Osteocyte (in vitro differentiated cells): ENCODE measurements at regions not wholly inside any gene's neighbourhood (a gene's known extent, or its start where the extent isn't known, plus 50 kb on each side); places are given as distances from the start of the nearest gene placed in this dataset.
A peak's percentile ranks its signal among the peaks of the same experiment; 100 is the strongest.
"Not testable (repeated sequence)": the region's sequence is repeated elsewhere in the genome, so short reads cannot be mapped to it uniquely, and the experiment has no call there.

Experiments
- DNase-seq: peaks from one replicate; pipeline ENCODE4 v3.0.0; 2021; ENCODE audit warnings: mixed read lengths; ENCODE audit not compliant: unreplicated experiment; ENCODE audit errors: extremely low spot score
- H3K27ac Mint-ChIP-seq: one replicate; pipeline ENCODE4 v1.8.0; 2021; ENCODE audit warnings: mild to moderate bottlenecking, mixed read lengths; ENCODE audit not compliant: unreplicated experiment
- H3K27me3 Mint-ChIP-seq: one replicate; pipeline ENCODE4 v1.8.0; 2021; ENCODE audit warnings: mixed read lengths; ENCODE audit not compliant: unreplicated experiment
- H3K36me3 Mint-ChIP-seq: one replicate; pipeline ENCODE4 v1.8.0; 2021; ENCODE audit warnings: mixed read lengths; ENCODE audit not compliant: unreplicated experiment
- H3K4me1 Mint-ChIP-seq: one replicate; pipeline ENCODE4 v1.8.0; 2021; ENCODE audit warnings: mixed read lengths; ENCODE audit not compliant: unreplicated experiment
- H3K4me3 Mint-ChIP-seq: one replicate; pipeline ENCODE4 v1.8.0; 2021; ENCODE audit warnings: mild to moderate bottlenecking, moderate library complexity, mixed read lengths; ENCODE audit not compliant: unreplicated experiment
- H3K9me3 Mint-ChIP-seq: one replicate; pipeline ENCODE4 v1.8.0; 2021; ENCODE audit warnings: mixed read lengths; ENCODE audit not compliant: unreplicated experiment
- CTCF ChIP-seq: fragments of 200-600 bp; sonication (generic); IDR thresholded peaks from 2 replicates; pipeline ENCODE4 v1.5.0; 2021; ENCODE audit warnings: antibody characterized with exemption, mild to moderate bottlenecking, moderate library complexity

GRCh38 chr11:106540001-106540400 is 462.5 kb downstream of the AASDHPPT start:
- TF ChIP-seq CTCF, result no peak
- H3K27me3 Mint-ChIP-seq, result peaks cover 2% of the 10 kb centered on the region
- no peak for DNase-seq
- H3K9me3 Mint-ChIP-seq, result no peaks in the 10 kb centered on the region
- H3K36me3 Mint-ChIP-seq, result no peaks in the 10 kb centered on the region
- no peaks in the 10 kb centered on the region for H3K4me1 Mint-ChIP-seq
- H3K27ac Mint-ChIP-seq, result no peak overlapping the region
- no peak overlapping the region for H3K4me3 Mint-ChIP-seq

- no peak for DNase-seq
- no peaks in the 10 kb centered on the region for H3K4me1 Mint-ChIP-seq
- H3K9me3 Mint-ChIP-seq, result no peaks in the 10 kb centered on the region
- no peak overlapping the region for H3K4me3 Mint-ChIP-seq
- TF ChIP-seq CTCF, result no peak
- H3K27me3 Mint-ChIP-seq, result peaks cover 6% of the 10 kb centered on the region
- H3K36me3 Mint-ChIP-seq, result no peaks in the 10 kb centered on the region
- no peak overlapping the region for H3K27ac Mint-ChIP-seq
These were observed 469.9 kb downstream of the GUCY1A2 start for GRCh38 chr11:106548406-106548805.

DNA sequence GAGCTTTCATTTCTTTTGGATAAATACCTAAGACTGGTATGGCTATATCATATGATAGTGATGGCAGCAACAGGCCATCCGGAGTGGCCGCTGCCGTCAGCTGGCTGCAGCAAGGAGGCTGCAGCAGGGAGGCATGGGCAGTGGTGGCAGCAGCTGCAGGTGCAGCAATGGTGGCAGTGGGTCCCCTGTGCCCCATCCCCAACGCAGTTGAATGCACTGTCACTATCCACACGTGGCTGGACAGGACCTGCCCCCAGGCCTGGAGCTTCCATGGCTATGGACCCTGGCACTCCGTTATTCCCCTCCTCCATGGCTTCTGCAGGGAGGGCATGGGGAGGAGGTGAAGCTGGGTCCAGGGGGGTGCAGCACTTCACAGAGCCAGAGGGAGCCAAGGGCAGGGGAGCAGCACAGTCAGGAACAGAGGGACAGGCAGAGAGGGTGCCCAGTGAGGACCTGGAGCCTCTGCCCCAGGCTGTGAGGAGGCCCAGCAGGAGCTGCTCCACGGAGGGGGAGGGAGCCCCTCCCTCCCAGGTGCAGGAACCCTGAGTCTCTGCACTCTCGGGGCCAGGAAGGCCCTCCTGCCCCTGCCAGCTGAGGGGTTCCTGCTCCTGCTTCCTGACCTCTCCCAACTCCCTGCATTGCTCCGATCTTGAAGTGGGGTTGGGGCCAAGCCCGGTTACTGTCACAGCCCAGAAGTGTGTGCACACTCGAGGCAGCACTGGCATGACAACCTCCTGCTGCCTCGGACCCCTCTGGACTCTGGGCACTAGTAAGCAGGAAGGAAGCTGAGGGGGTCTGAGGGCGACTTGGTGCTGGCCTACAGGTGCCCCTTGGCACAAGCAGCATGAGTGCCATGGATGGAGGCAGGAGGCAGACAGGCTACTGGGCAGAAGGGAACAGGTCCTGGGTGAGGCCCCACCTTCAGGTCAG is 466.3 kb downstream of the GUCY1A2 start:
- Mint-ChIP-seq H3K4me3 (no peak overlapping the region), H3K36me3 (peaks cover 2% of the 10 kb centered on the region), H3K27me3 (peaks cover 6% of the 10 kb centered on the region), H3K9me3 (peaks cover 5% of the 10 kb centered on the region), H3K4me1 (no peaks in the 10 kb centered on the region), H3K27ac (no peak overlapping the region)
- no peak for DNase-seq
- TF ChIP-seq CTCF, result no peak

DNA sequence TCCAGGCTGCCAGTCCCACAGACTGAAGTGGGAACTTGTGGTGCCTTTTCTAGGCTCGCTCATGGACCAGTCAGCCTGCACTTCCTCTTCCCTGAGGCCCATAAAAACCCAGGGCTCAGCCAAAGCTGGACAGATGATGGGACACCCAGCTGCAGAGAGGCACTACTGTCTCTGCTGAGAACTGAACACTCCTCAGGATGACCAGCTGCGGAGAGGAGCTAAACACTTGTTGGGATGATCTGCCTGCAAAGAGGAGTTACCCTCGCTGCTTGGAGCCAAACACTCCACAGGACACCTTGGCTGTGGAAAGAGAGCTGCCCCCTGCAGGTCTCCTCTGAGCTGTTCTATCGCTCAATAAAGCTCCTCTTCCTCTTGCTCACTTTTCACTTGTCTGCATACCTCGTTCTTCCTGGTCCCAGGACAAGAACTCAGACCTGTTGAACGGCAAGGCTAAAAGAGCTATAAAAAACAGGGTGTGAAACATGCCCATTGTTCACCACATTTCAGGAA is 465.5 kb downstream of the GUCY1A2 start:
- Mint-ChIP-seq H3K27ac (no peak overlapping the region), H3K9me3 (peaks cover 5% of the 10 kb centered on the region), H3K4me1 (no peaks in the 10 kb centered on the region), H3K27me3 (peaks cover 8% of the 10 kb centered on the region), H3K4me3 (no peak overlapping the region), H3K36me3 (peaks cover 2% of the 10 kb centered on the region)
- peak; percentile 21 for TF ChIP-seq CTCF
- no peak for DNase-seq

DNA sequence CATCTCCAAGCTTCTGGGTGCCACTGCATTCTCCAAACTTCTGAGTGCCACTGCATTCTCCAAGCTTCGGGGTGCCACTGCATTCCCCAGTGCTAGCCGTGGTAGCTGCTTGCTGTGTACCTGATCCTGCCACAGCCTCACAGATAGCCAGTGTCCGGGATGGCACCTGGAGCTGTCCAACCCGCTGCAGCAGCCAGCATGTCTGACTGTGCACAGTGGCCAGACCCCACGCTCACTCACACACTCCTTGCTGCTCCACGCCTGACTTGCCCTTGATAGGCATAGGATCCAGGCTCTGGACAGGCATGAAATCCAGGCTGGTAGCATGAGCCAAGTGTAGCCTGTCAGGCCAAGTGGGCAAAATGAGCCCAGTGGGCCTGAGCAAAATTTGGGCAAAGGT is 465.0 kb downstream of the GUCY1A2 start:
- no peak for TF ChIP-seq CTCF
- H3K36me3 Mint-ChIP-seq, result peaks cover 2% of the 10 kb centered on the region
- H3K27ac Mint-ChIP-seq, result no peak overlapping the region
- H3K4me1 Mint-ChIP-seq, result no peaks in the 10 kb centered on the region
- no peak overlapping the region for H3K4me3 Mint-ChIP-seq
- H3K9me3 Mint-ChIP-seq, result peaks cover 5% of the 10 kb centered on the region
- no peak for DNase-seq
- peaks cover 7% of the 10 kb centered on the region for H3K27me3 Mint-ChIP-seq

DNA sequence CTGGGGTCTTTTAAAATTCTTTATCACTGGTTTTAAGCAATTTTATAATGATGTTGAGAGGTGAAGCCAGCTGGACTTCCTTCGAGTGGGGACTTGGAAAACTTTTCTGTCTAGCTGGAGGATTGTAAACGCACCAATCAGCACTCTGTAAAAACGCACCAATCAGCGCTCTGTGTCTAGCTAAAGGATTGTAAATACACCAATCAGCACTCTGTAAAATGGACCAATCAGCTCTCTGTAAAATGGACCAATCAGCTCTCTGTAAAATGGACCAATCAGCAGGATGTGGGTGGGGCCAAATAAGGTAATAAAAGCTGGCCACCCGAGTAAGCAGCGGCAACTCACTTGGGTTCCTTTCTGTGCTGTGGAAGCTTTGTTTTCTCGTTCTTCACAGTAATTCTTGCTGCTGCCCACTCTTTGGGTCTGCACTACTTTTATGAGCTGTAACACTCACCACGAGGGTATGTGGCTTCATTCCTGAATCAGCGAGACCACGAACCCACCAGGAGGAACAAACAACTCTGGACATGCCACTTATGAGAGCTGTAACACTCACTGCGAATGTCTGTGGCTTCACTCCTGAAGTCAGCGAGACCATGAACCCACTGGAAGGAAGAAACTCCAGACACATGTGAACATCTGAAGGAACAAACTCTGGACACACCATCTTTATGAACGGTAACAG is 462.6 kb downstream of the GUCY1A2 start:
- not testable (repeated sequence) for H3K27ac Mint-ChIP-seq, DNase-seq, H3K9me3 Mint-ChIP-seq, H3K36me3 Mint-ChIP-seq, H3K27me3 Mint-ChIP-seq, H3K4me1 Mint-ChIP-seq, H3K4me3 Mint-ChIP-seq
